ENCODE measurements at regions not wholly inside any gene's neighbourhood (a gene's known extent, or its start where the extent isn't known, plus 50 kb on each side); places are given as distances from the start of the nearest gene placed in this dataset.

GRCh38 chr2:120985997-120986651, 250.5 kb downstream of the GLI2 start:
- FAIRE-seq = no peak
- no peak for DNase-seq (ENCODE audit: insufficient read length, low spot score)

GRCh38 chr2:120986898-120987650, 251.4 kb downstream of the GLI2 start:
- FAIRE-seq (no peak), DNase-seq (ENCODE audit: insufficient read length, low spot score) (no peak)

- FAIRE-seq = no peak
- no peak for DNase-seq (ENCODE audit: insufficient read length, low spot score)
Measured at GRCh38 chr2:120988051-120988699, 252.5 kb downstream of the GLI2 start.

- FAIRE-seq = no peak
- no peak for DNase-seq (ENCODE audit: insufficient read length, low spot score)
Measured at GRCh38 chr2:120988700-120989511, 253.2 kb downstream of the GLI2 start.

- no peak for DNase-seq (ENCODE audit: insufficient read length, low spot score)
Measured at GRCh38 chr2:120989512-120990441, 254.1 kb downstream of the GLI2 start.

GRCh38 chr2:120990451-120990871, 254.8 kb downstream of the GLI2 start:
- DNase-seq (ENCODE audit: insufficient read length, low spot score) = no peak
- FAIRE-seq = no peak

More at GRCh38 chr2:120989512-120990441, 254.1 kb downstream of the GLI2 start:
- FAIRE-seq = no peak

GRCh38 chr2:120991441-120991840, 255.8 kb downstream of the GLI2 start:
- no peak for FAIRE-seq
- no peak for DNase-seq (ENCODE audit: insufficient read length, low spot score)

- no peak for FAIRE-seq
- no peak for DNase-seq (ENCODE audit: insufficient read length, low spot score)
Measured at GRCh38 chr2:120992791-120993555, 257.3 kb downstream of the GLI2 start.

GRCh38 chr2:120993661-120994060, 258.0 kb downstream of the GLI2 start:
- DNase-seq (ENCODE audit: insufficient read length, low spot score) (no peak), FAIRE-seq (no peak)

GRCh38 chr2:120994301-120994995, 258.8 kb downstream of the GLI2 start:
- FAIRE-seq (no peak), DNase-seq (ENCODE audit: insufficient read length, low spot score) (no peak)

GRCh38 chr2:120995152-120995551, 259.5 kb downstream of the GLI2 start:
- DNase-seq (ENCODE audit: insufficient read length, low spot score) (no peak), FAIRE-seq (no peak)

GRCh38 chr2:120995656-120996190, 260.1 kb downstream of the GLI2 start:
- DNase-seq (ENCODE audit: insufficient read length, low spot score) (no peak), FAIRE-seq (no peak)

- no peak for DNase-seq (ENCODE audit: insufficient read length, low spot score)
- FAIRE-seq = no peak
Measured at GRCh38 chr2:120999377-121000097, 263.9 kb downstream of the GLI2 start.

- FAIRE-seq = no peak
- DNase-seq (ENCODE audit: insufficient read length, low spot score) = no peak
Measured at GRCh38 chr2:121000804-121001203, 265.1 kb downstream of the GLI2 start.

- DNase-seq (ENCODE audit: insufficient read length, low spot score) (no peak), FAIRE-seq (no peak)
Measured at GRCh38 chr2:121001641-121002040, 266.0 kb downstream of the GLI2 start.

- no peak for DNase-seq (ENCODE audit: insufficient read length, low spot score)
- FAIRE-seq = no peak
Measured at GRCh38 chr2:121002597-121002996, 266.9 kb downstream of the GLI2 start.

GRCh38 chr2:121003391-121003790, 267.7 kb downstream of the GLI2 start:
- FAIRE-seq = no peak
- DNase-seq (ENCODE audit: insufficient read length, low spot score) = no peak

GRCh38 chr2:121004359-121004758, 268.7 kb downstream of the GLI2 start:
- FAIRE-seq = no peak
- DNase-seq (ENCODE audit: insufficient read length, low spot score) = no peak

Data from HTR-8/SVneo (cell line).